GM23248 (cell line): ENCODE measurements at regions not wholly inside any gene's neighbourhood (a gene's known extent, or its start where the extent isn't known, plus 50 kb on each side); places are given as distances from the start of the nearest gene placed in this dataset.

ENCODE experiments used
- DNase-seq: peaks from one replicate; pipeline ENCODE4 v3.0.0-alpha.2; 2015
- H2AFZ ChIP-seq: fragments of 200-600 bp; sonication (generic); 2 replicates; pipeline ENCODE4 v1.6.1; 2016; ENCODE audit warnings: antibody characterized with exemption
- H3F3A ChIP-seq: fragments of 200-600 bp; sonication (generic); 2 replicates; pipeline ENCODE4 v1.6.1; 2016; ENCODE audit warnings: mild to moderate bottlenecking, antibody characterized with exemption, mixed run types; ENCODE audit not compliant: insufficient read depth
- H3K27ac ChIP-seq: fragments of 200-600 bp; sonication (generic); 2 replicates; pipeline ENCODE4 v1.5.1; 2016; ENCODE audit warnings: mild to moderate bottlenecking
- H3K27me3 ChIP-seq: fragments of 200-600 bp; sonication (generic); replicated peaks from 2 replicates; pipeline ENCODE4 v1.6.1; 2016; ENCODE audit warnings: mild to moderate bottlenecking; ENCODE audit not compliant: insufficient read depth
- H3K36me3 ChIP-seq: fragments of 200-600 bp; sonication (generic); 2 replicates; pipeline ENCODE4 v1.6.1; 2016; ENCODE audit warnings: low read depth, mild to moderate bottlenecking
- H3K4me1 ChIP-seq: fragments of 200-600 bp; sonication (generic); 2 replicates; pipeline ENCODE4 v1.6.1; 2016; ENCODE audit warnings: mild to moderate bottlenecking; ENCODE audit not compliant: insufficient read depth
- H3K4me2 ChIP-seq: fragments of 200-600 bp; sonication (generic); one replicate; pipeline ENCODE4 v1.6.1; 2016; ENCODE audit warnings: mild to moderate bottlenecking; ENCODE audit not compliant: unreplicated experiment
- H3K4me3 ChIP-seq: fragments of 200-600 bp; sonication (generic); 2 replicates; pipeline ENCODE4 v1.5.1; 2016; ENCODE audit warnings: mild to moderate bottlenecking
- H3K79me2 ChIP-seq: fragments of 200-600 bp; sonication (generic); 2 replicates; pipeline ENCODE4 v1.6.1; 2016; ENCODE audit warnings: mild to moderate bottlenecking; ENCODE audit not compliant: insufficient read depth
- H3K9ac ChIP-seq: fragments of 200-600 bp; sonication (generic); 2 replicates; pipeline ENCODE4 v1.6.1; 2016; ENCODE audit warnings: mild to moderate bottlenecking
- H3K9me2 ChIP-seq: fragments of 200-600 bp; sonication (generic); 2 replicates; pipeline ENCODE4 v1.6.1; 2016; ENCODE audit warnings: mixed run types, mild to moderate bottlenecking, moderate library complexity; ENCODE audit not compliant: insufficient read depth
- H3K9me3 ChIP-seq: fragments of 200-600 bp; sonication (generic); one replicate; pipeline ENCODE4 v1.6.1; 2017; ENCODE audit warnings: low read depth
- H4K20me1 ChIP-seq: fragments of 200-600 bp; sonication (generic); 2 replicates; pipeline ENCODE4 v1.6.0; 2016; ENCODE audit not compliant: insufficient read depth
- EZH2 ChIP-seq: fragments of 200-600 bp; sonication (generic); IDR thresholded peaks from 2 replicates; pipeline ENCODE4 v1.6.1; 2018; ENCODE audit warnings: antibody characterized with exemption, mild to moderate bottlenecking; ENCODE audit not compliant: insufficient read depth, poor library complexity, severe bottlenecking
- EZH2phosphoT487 ChIP-seq: fragments of 200-600 bp; sonication (generic); IDR thresholded peaks from 2 replicates; pipeline ENCODE4 v1.6.1; 2018; ENCODE audit warnings: antibody characterized with exemption, moderate library complexity, mild to moderate bottlenecking, low read depth; ENCODE audit not compliant: insufficient read depth
- WGBS, 2 experiments: methylation state at CpG; one replicate each; pipeline ENCODE4 v1.1.6; 2015 to 2017; ENCODE audit warnings: low lambda C conversion rate in 2 of 2, low coverage in 1 of 2; ENCODE audit errors: missing lambda C conversion rate in 2 of 2; 5-methylcytosine and 5-hydroxymethylcytosine counted together
- in situ Hi-C: fragments of 300-500 bp; cut with MboI; formaldehyde crosslinking; loops from 2 replicates; pipeline ENCODE4 v1.15.0; 2020

GRCh38 chr20:48458601-48459385 is 369.0 kb downstream of the PREX1 start:
- H3K4me3 ChIP-seq, result no peak overlapping the region
- no peaks in the 10 kb centered on the region for H3K4me1 ChIP-seq
- no peaks in the 10 kb centered on the region for H3K9me3 ChIP-seq
- 48 to 56% methylated on average over 11 to 12 of the region's 12 CpGs for WGBS, 2 experiments
- DNase-seq, result no peak
- no peak overlapping the region for H2AFZ ChIP-seq
- H3K4me2 ChIP-seq, result no peak overlapping the region
- no peaks in the 10 kb centered on the region for H3K79me2 ChIP-seq
- H3K27me3 ChIP-seq, result no peaks in the 10 kb centered on the region
- H3K9me2 ChIP-seq, result no peaks in the 10 kb centered on the region
- in situ Hi-C loops, result no loop called here
- no peaks in the 10 kb centered on the region for H3K36me3 ChIP-seq
- H3F3A ChIP-seq, result no peaks in the 10 kb centered on the region
- TF ChIP-seq EZH2phosphoT487 (no peak), EZH2 (no peak)
- H3K27ac ChIP-seq, result no peak overlapping the region
- H3K9ac ChIP-seq, result no peak overlapping the region
- H4K20me1 ChIP-seq, result no peaks in the 10 kb centered on the region

- Histone ChIP-seq H3K36me3 (no peaks in the 10 kb centered on the region), H3K27ac (no peak overlapping the region), H4K20me1 (no peaks in the 10 kb centered on the region), H3K79me2 (no peaks in the 10 kb centered on the region), H3K4me1 (no peaks in the 10 kb centered on the region), H2AFZ (no peak overlapping the region), H3K9me3 (no peaks in the 10 kb centered on the region), H3K4me3 (no peak overlapping the region), H3F3A (no peaks in the 10 kb centered on the region), H3K9me2 (no peaks in the 10 kb centered on the region), H3K9ac (no peak overlapping the region), H3K4me2 (no peak overlapping the region), H3K27me3 (no peaks in the 10 kb centered on the region)
- DNase-seq, result no peak
- no peak for TF ChIP-seq EZH2phosphoT487
- no peak for TF ChIP-seq EZH2
- in situ Hi-C loops, result no loop called here
- WGBS, 2 experiments, result 68 to 77% methylated on average over 7 to 8 of the region's 8 CpGs
These were observed 369.8 kb downstream of the PREX1 start for GRCh38 chr20:48458003-48458377.

- Histone ChIP-seq H3K4me2 (no peak overlapping the region), H3F3A (no peaks in the 10 kb centered on the region), H3K4me3 (no peak overlapping the region), H3K9me2 (no peaks in the 10 kb centered on the region), H3K27ac (no peak overlapping the region), H2AFZ (no peak overlapping the region), H3K27me3 (no peaks in the 10 kb centered on the region), H3K9me3 (no peaks in the 10 kb centered on the region), H3K9ac (no peak overlapping the region), H3K36me3 (no peaks in the 10 kb centered on the region), H3K79me2 (no peaks in the 10 kb centered on the region), H3K4me1 (no peaks in the 10 kb centered on the region), H4K20me1 (no peaks in the 10 kb centered on the region)
- in situ Hi-C loops, result no loop called here
- no peak for TF ChIP-seq EZH2
- no peak for TF ChIP-seq EZH2phosphoT487
- 58 to 64% methylated on average over 10 of the region's 10 CpGs for WGBS, 2 experiments
- no peak for DNase-seq
These were observed 370.4 kb downstream of the PREX1 start for GRCh38 chr20:48457193-48458002.

GRCh38 chr20:48456366-48457192 is 371.2 kb downstream of the PREX1 start:
- 46 to 47% methylated on average over 8 of the region's 8 CpGs for WGBS, 2 experiments
- no peak overlapping the region for H2AFZ ChIP-seq
- no peak overlapping the region for H3K4me3 ChIP-seq
- no peaks in the 10 kb centered on the region for H4K20me1 ChIP-seq
- no peak for DNase-seq
- no peaks in the 10 kb centered on the region for H3K79me2 ChIP-seq
- no peak overlapping the region for H3K9ac ChIP-seq
- no peaks in the 10 kb centered on the region for H3K4me1 ChIP-seq
- no peak overlapping the region for H3K27ac ChIP-seq
- H3K27me3 ChIP-seq, result no peaks in the 10 kb centered on the region
- no peak overlapping the region for H3K4me2 ChIP-seq
- TF ChIP-seq EZH2phosphoT487 (no peak), EZH2 (no peak)
- no peaks in the 10 kb centered on the region for H3K9me3 ChIP-seq
- no peaks in the 10 kb centered on the region for H3K9me2 ChIP-seq
- no peaks in the 10 kb centered on the region for H3F3A ChIP-seq
- in situ Hi-C loops, result no loop called here
- no peaks in the 10 kb centered on the region for H3K36me3 ChIP-seq
